Fibroblast of peridontal ligament (primary cell): ENCODE measurements at regions not wholly inside any gene's neighbourhood (a gene's known extent, or its start where the extent isn't known, plus 50 kb on each side); places are given as distances from the start of the nearest gene placed in this dataset.

Experiments
- DNase-seq: peaks from one replicate; pipeline ENCODE4 v3.0.0-alpha.2; 2010; ENCODE audit errors: extremely low read depth

DNA sequence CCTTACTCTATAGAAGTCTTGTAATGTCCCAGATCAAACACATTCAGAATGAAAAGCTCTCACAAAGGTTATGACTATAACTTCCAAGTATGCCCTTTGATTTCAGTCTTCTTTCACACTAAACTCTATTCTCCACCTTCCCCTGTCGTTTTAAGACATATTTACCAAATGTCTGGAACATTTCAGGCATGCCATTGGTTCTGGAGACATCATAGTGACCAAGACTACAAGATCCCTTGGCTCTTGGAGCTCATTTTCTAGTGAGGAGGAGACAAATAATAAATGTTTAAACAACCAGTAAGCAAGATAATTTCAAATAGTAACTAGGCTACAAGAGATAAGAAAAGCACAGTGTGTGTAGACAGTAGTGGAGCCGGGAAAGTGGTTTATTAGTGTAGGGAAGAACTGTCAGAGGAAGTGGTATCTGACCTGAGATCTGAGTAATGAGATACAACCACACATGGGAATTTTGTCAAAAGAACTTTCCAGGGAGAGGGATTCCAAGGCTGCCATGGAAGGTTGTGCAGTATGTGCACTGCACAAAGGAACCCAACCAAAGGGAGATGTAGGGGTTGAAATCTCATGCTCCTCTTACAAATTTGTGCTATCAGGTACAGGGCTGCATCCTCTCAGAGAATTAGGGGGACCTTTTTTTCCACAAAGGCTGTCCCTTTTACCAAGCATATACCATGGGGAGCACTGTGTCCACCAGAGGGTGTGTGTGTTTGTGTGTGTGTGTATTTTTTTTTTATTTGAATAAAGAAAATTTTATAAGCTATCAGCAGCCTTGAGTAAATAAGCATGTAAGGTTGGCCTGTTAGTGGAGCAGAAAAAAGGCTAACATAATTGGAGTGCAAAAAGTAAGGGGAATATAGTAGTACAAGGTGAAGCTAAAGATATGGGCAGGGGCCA is 1279.1 kb upstream of the WWC1 start:
- DNase-seq, result no peak

DNA sequence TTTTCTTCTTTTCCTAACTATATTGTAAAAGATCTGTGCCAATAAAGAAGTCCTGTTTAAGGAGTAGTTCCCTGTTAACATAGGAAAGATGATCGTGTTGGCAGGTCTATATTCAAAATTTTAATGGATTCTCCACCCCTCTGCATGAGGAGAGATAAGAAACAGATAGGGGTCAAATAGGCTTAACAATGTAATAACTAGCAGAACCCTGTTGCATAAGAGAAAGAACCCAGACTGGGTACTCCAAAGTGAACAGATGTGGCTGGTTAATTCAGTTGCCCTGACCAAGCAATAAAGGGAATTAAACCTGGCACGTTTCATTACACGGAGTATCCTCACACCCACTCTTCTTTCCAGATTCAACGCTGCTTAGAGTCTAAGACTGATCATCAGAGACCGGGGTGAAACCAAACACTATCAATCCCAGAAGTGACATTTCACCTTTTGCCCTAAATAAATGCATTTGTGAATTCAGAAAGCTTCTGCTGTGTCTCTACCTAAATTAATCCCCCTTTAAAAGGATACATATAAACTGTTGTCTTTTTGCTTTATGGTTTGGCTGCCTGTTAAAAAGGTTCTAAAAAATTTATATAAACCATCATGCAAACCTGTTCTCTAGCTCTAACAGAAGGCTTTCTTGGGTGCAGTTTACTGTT is 1276.9 kb upstream of the WWC1 start:
- DNase-seq, result no peak

- DNase-seq, result no peak
Measured at GRCh38 chr5:167020418-167020817, 1271.0 kb upstream of the WWC1 start.

DNA sequence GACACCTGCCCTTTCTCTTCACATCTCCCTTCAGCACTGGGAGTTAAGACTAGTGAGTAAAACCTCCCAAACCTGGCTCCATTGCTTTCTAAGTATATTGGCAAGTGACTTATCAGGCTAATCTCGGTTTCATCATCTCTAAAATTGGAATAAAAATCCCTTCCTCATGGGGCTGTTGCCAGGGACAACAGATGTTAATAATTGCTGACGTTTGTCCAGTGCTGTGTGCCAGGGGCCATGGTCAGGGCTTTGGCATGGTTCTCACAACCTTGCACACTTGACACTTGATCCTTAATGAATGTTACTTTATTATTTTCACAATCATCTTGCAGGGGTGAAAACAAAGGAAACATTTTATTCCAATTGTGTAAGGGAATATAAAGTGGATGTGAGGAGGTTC is 1262.0 kb upstream of the WWC1 start:
- no peak for DNase-seq

DNA sequence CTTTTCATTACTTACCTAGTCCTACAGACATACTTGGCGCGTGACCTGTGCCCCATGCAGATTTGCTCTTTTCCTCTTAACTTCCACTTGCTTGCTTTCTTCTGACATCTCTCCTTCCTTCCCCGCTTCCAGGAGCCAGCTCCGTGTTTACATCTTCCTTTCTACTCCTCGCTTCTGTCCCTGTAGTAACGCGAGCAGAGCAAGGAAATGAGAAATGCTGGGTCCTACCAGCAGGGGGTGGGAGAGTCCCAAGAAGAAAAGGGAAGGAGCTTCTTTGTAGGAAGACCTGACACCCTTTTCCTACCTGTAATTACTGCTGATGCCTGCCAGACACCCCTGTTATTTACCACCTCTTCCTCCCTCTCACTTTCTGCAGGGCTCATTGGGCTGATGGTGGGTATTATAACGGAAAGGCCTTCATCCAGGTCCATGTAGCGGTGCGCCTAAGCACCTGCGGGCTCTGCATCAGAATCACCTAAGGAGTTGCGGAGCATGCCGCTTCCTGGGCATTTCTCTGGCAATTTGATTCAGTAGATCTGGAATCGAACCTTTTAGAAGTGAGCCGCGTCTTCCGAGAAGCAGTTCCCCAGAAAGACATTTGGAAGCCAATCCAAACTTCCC is 1260.8 kb upstream of the WWC1 start:
- no peak for DNase-seq

GRCh38 chr5:167036585-167036984 is 1254.9 kb upstream of the WWC1 start:
- no peak for DNase-seq

DNA sequence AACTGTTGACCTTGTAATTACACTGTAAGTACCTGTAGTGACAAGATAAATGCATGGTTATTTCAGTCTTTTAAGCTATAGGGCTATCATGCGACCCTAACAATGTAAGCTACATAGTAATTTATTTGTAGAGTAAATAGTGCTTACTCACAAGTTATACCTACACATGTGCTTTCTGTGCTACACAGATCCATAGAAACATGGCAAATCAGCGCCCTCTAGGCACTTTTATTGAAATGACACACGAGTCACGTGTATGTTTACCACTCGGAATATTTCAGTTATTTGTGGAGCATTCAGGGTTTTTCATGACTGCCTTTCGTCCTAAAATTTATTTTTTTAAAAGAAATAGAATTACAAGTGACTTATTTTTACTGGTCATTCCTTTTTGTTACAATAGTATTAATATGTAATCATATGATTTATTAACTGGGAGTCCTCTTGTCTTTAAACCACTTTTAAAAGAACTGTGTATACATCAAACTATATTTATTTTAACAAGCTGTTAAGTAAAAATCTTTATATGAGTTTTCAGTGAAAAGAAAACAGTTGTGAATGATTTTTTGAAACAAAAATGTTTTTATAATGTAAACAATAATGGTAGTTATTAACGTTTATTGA is 1242.3 kb upstream of the WWC1 start:
- no peak for DNase-seq

GRCh38 chr5:167049771-167050567 is 1241.5 kb upstream of the WWC1 start:
- DNase-seq, result no peak

- no peak for DNase-seq
Measured at GRCh38 chr5:167050568-167051401, 1240.7 kb upstream of the WWC1 start.

DNA sequence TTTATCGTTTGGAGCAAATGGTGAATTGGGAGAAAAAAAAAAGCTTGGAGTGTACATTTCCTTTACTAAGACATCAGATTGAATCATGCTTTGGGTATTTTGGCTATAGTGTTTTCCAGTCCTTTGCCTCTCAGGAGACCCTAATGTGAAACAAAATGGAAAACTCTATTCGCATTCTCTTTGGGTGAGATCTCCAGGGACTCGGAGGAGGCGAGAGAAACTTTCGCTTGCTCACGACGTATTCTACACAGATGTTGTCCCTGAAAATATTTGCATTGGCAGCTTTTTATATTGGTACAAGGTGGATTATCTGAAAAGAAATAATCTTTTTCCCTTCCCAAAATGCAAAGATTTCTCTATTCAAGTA is 1240.1 kb upstream of the WWC1 start:
- DNase-seq, result no peak

- DNase-seq, result no peak
Measured at GRCh38 chr5:167052791-167053190, 1238.7 kb upstream of the WWC1 start.

DNA sequence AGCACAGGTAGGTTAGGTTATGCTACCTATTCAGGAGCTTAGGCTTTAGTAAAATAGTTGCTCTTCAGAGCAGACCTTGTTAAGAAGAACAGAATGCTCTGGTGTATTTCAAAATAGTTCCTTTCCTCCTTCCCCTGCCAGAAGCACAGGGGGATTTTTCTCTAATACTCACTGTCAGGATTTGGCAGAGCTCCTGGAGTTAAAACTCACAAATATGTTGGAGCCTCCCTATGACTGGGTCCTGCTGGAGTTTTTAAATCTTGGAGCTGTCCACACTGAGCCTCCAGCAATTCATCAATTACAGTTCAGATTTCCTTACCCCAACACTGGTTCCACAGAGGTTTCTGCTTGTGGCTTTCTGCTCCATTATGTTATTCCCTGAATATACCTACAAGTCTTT is 1233.8 kb upstream of the WWC1 start:
- no peak for DNase-seq

DNA sequence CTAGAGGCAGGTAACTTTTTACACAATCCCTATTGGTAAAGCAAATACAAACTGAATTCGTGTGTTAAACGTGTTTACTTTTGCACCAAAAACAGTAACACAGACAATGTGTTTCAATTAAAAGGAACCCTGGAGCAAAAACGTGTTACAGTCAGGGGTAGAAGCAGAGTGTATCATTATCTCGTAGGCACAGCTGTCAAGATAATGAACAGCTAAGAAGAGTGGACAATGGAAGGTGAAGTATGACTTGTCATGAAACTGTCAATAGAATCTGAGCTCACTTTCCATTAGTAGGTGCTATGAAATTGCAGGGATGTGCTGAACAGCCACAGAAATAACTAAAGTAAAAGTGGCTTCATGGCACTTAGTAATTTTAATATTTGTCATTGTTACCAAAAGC is 1229.8 kb upstream of the WWC1 start:
- no peak for DNase-seq

- DNase-seq, result no peak
Measured at GRCh38 chr5:167063116-167063515, 1228.3 kb upstream of the WWC1 start.

DNA sequence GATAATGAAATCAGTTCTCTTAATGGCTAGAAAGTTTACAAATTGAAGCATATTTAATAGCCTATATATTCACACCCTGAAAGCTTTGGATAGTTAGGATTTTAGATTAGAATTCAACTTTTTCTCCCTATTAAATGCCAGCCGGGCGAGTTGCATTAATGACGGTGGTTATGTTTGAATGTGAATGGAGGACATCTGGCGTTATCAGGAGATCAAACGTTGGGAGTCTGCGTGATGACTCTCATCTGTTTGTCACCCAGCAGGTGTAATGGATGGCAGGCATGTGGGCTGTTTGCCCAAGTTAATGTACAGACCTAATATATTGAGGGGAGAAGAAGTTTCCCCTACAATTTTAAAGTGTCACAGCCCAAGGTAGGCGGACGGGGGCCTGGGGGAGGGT is 1227.7 kb upstream of the WWC1 start:
- DNase-seq, result no peak

DNA sequence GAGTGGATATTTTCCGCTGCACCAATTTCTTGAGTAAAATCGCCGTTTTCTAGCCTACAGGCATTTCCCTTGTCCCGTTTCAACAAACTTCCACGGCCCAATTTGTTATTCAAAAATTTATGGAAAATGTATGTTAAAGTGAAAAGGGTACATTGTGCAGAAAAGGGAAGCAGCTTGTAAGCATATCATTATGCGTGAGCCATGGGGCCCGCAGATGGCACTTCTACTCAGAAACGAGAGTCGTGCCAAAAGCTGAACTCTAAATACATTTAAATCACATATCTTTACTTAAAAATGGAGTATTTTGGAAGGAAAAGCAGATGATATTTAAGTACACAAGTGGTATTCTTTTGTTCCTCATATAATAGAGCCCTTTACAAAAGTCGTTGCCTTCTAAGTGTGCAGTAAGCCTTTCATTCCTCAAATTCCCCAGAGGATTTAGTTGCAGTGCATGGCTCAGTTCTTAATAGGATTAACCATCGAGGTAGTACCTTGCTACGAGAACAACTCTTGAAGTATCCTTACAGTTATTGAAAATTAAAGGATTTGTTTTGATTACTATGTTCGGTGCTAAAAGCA is 1227.2 kb upstream of the WWC1 start:
- no peak for DNase-seq

DNA sequence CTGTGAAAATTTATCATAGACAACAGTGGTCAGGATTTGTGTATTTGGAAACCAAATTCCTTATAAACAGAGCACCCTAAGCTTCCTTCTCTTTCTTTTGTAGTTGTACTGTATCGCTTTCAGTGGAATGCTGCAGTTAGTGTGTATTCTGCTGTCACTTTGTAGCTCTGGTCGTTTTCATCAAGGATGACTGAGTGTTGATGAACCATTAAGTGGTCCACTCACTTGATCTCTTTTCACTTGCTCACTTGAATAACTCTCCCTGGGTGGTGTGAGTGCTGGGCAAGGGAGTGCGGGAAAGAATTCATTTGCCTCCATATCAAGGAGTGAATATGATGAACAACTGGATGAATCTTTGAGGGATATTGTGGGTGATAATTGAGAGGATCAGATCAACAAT is 1225.7 kb upstream of the WWC1 start:
- no peak for DNase-seq

GRCh38 chr5:167071981-167072610 is 1219.3 kb upstream of the WWC1 start:
- DNase-seq, result no peak

- DNase-seq, result no peak
Measured at GRCh38 chr5:167081561-167081960, 1209.9 kb upstream of the WWC1 start.

GRCh38 chr5:167096816-167097215 is 1194.6 kb upstream of the WWC1 start:
- DNase-seq, result no peak
